Activated CD4-positive, alpha-beta memory T cell treated with anti-CD3 and anti-CD28 coated beads for 36 hours (primary cell): ENCODE measurements at regions not wholly inside any gene's neighbourhood (a gene's known extent, or its start where the extent isn't known, plus 50 kb on each side); places are given as distances from the start of the nearest gene placed in this dataset.

Experiments used
- CTCF ChIA-PET: fragments of 350-600 bp; sonication (Branson Sonifier 250); formaldehyde crosslinking; loops from one replicate; lab custom pipeline; 2021; ENCODE audit warnings: antibody characterized with exemption, inconsistent platforms; lab: Charles Lee
- POLR2A ChIA-PET: fragments of 350-600 bp; sonication (Branson Sonifier 250); formaldehyde crosslinking; loops from one replicate; lab custom pipeline; 2021; ENCODE audit warnings: antibody characterized with exemption; lab: Charles Lee
- DNase-seq: peaks from one replicate; pipeline ENCODE4 v3.0.0-alpha.2; 2020
- H3K27ac Mint-ChIP-seq: one replicate; pipeline ENCODE4 v1.8.0; 2021; ENCODE audit warnings: mixed read lengths
- H3K27me3 Mint-ChIP-seq: one replicate; pipeline ENCODE4 v1.8.0; 2021; ENCODE audit warnings: mixed read lengths
- H3K36me3 Mint-ChIP-seq: one replicate; pipeline ENCODE4 v1.8.0; 2021; ENCODE audit warnings: mixed read lengths
- H3K4me1 Mint-ChIP-seq: one replicate; pipeline ENCODE4 v1.8.0; 2021; ENCODE audit warnings: low read depth, mixed read lengths
- H3K4me3 Mint-ChIP-seq: one replicate; pipeline ENCODE4 v1.8.0; 2021; ENCODE audit warnings: mild to moderate bottlenecking, mixed read lengths
- H3K9me3 Mint-ChIP-seq: one replicate; pipeline ENCODE4 v1.8.0; 2021; ENCODE audit warnings: mixed read lengths
- intact Hi-C: fragments of 100-400 bp; cut with micrococcal nuclease; formaldehyde crosslinking; loops from one replicate; pipeline ENCODE4 v1.15.1; 2023

GRCh38 chr2:118502106-118502505, 345.3 kb downstream of the EN1 start:
- DNase-seq: no peak
- POLR2A ChIA-PET: no interaction called here
- intact Hi-C loops: no loop called here
- H3K4me3 Mint-ChIP-seq: no peak overlapping the region
- H3K36me3 Mint-ChIP-seq: no peaks in the 10 kb centered on the region
- no peaks in the 10 kb centered on the region for H3K9me3 Mint-ChIP-seq
- CTCF ChIA-PET: no interaction called here
- peaks cover 2% of the 10 kb centered on the region for H3K27me3 Mint-ChIP-seq
- H3K4me1 Mint-ChIP-seq: no peaks in the 10 kb centered on the region
- H3K27ac Mint-ChIP-seq: no peak overlapping the region

GRCh38 chr2:118498943-118499342, 348.5 kb downstream of the EN1 start:
- ChIA-PET CTCF (no interaction called here), POLR2A (no interaction called here)
- Mint-ChIP-seq H3K27me3 (no peaks in the 10 kb centered on the region), H3K4me3 (no peak overlapping the region), H3K36me3 (no peaks in the 10 kb centered on the region), H3K9me3 (no peaks in the 10 kb centered on the region), H3K27ac (no peak overlapping the region), H3K4me1 (no peaks in the 10 kb centered on the region)
- DNase-seq: no peak
- intact Hi-C loops: no loop called here

GRCh38 chr2:118496870-118497611, 350.4 kb downstream of the EN1 start:
- no peaks in the 10 kb centered on the region for H3K27me3 Mint-ChIP-seq
- no peaks in the 10 kb centered on the region for H3K36me3 Mint-ChIP-seq
- POLR2A ChIA-PET: no interaction called here
- no peaks in the 10 kb centered on the region for H3K4me1 Mint-ChIP-seq
- CTCF ChIA-PET: interaction anchor here (0.9 kb wide), 1 partner anchor 359 kb away, joined by 3 read pairs; no protein-coding TSS in a partner anchor
- DNase-seq: no peak
- H3K4me3 Mint-ChIP-seq: no peak overlapping the region
- intact Hi-C loops: no loop called here
- H3K9me3 Mint-ChIP-seq: peaks cover 4% of the 10 kb centered on the region
- H3K27ac Mint-ChIP-seq: no peak overlapping the region

GRCh38 chr2:118496467-118496866, 351.0 kb downstream of the EN1 start:
- ChIA-PET CTCF (no interaction called here), POLR2A (no interaction called here)
- Mint-ChIP-seq H3K9me3 (peaks cover 7% of the 10 kb centered on the region), H3K27me3 (no peaks in the 10 kb centered on the region), H3K4me1 (no peaks in the 10 kb centered on the region), H3K36me3 (no peaks in the 10 kb centered on the region), H3K4me3 (no peak overlapping the region), H3K27ac (no peak overlapping the region)
- intact Hi-C loops: no loop called here
- DNase-seq: no peak

- no peak for DNase-seq
- ChIA-PET POLR2A (no interaction called here), CTCF (no interaction called here)
- Mint-ChIP-seq H3K9me3 (peaks cover 7% of the 10 kb centered on the region), H3K4me3 (no peak overlapping the region), H3K4me1 (no peaks in the 10 kb centered on the region), H3K36me3 (no peaks in the 10 kb centered on the region), H3K27me3 (peaks cover under 1% of the 10 kb centered on the region), H3K27ac (no peak overlapping the region)
- intact Hi-C loops: no loop called here
Measured at GRCh38 chr2:118495290-118495689, 352.2 kb downstream of the EN1 start.

- intact Hi-C loops: loop anchor here (2.0 kb wide), 1 partner anchor 362 kb away; no protein-coding TSS in a partner anchor
- Mint-ChIP-seq H3K27me3 (peaks cover 3% of the 10 kb centered on the region), H3K4me3 (no peak overlapping the region), H3K27ac (no peak overlapping the region), H3K36me3 (no peaks in the 10 kb centered on the region), H3K4me1 (no peaks in the 10 kb centered on the region), H3K9me3 (peaks cover 7% of the 10 kb centered on the region)
- no peak for DNase-seq
- ChIA-PET CTCF (interaction anchor here (0.6 to 1.7 kb wide), 4 partner anchors 13 to 362 kb away, joined by 3 to 7 read pairs (median 3); no protein-coding TSS in a partner anchor), POLR2A (no interaction called here)
Measured at GRCh38 chr2:118493213-118493612, 354.2 kb downstream of the EN1 start.

GRCh38 chr2:118492335-118492734, 355.1 kb downstream of the EN1 start:
- DNase-seq: no peak
- POLR2A ChIA-PET: no interaction called here
- H3K36me3 Mint-ChIP-seq: no peaks in the 10 kb centered on the region
- intact Hi-C loops: loop anchor here (2.0 kb wide), 1 partner anchor 362 kb away; no protein-coding TSS in a partner anchor
- H3K27me3 Mint-ChIP-seq: peaks cover 3% of the 10 kb centered on the region
- H3K9me3 Mint-ChIP-seq: peaks cover 7% of the 10 kb centered on the region
- no peaks in the 10 kb centered on the region for H3K4me1 Mint-ChIP-seq
- H3K27ac Mint-ChIP-seq: no peak overlapping the region
- no peak overlapping the region for H3K4me3 Mint-ChIP-seq
- CTCF ChIA-PET: interaction anchor here (0.6 to 1.7 kb wide), 4 partner anchors 12 to 363 kb away, joined by 3 to 7 read pairs (median 3); no protein-coding TSS in a partner anchor

GRCh38 chr2:118490330-118490729, 357.1 kb downstream of the EN1 start:
- Mint-ChIP-seq H3K4me1 (no peaks in the 10 kb centered on the region), H3K27ac (no peak overlapping the region), H3K27me3 (peaks cover 3% of the 10 kb centered on the region), H3K4me3 (no peak overlapping the region), H3K9me3 (peaks cover 7% of the 10 kb centered on the region), H3K36me3 (no peaks in the 10 kb centered on the region)
- ChIA-PET CTCF (no interaction called here), POLR2A (no interaction called here)
- intact Hi-C loops: no loop called here
- DNase-seq: no peak

- Mint-ChIP-seq H3K4me3 (no peak overlapping the region), H3K27ac (no peak overlapping the region), H3K4me1 (no peaks in the 10 kb centered on the region), H3K27me3 (peaks cover 3% of the 10 kb centered on the region), H3K9me3 (peaks cover 7% of the 10 kb centered on the region), H3K36me3 (no peaks in the 10 kb centered on the region)
- ChIA-PET POLR2A (no interaction called here), CTCF (no interaction called here)
- intact Hi-C loops: no loop called here
- no peak for DNase-seq
Measured at GRCh38 chr2:118489712-118490299, 357.6 kb downstream of the EN1 start.

- Mint-ChIP-seq H3K27me3 (peaks cover 3% of the 10 kb centered on the region), H3K4me3 (no peak overlapping the region), H3K36me3 (no peaks in the 10 kb centered on the region), H3K4me1 (no peaks in the 10 kb centered on the region), H3K27ac (no peak overlapping the region), H3K9me3 (no peaks in the 10 kb centered on the region)
- intact Hi-C loops: no loop called here
- ChIA-PET CTCF (no interaction called here), POLR2A (no interaction called here)
- DNase-seq: no peak
Measured at GRCh38 chr2:118481299-118481698, 366.1 kb downstream of the EN1 start.

- no peak overlapping the region for H3K27ac Mint-ChIP-seq
- ChIA-PET CTCF (no interaction called here), POLR2A (no interaction called here)
- intact Hi-C loops: loop anchor here (10.0 kb wide), 1 partner anchor 254 kb away; no protein-coding TSS in a partner anchor
- H3K4me1 Mint-ChIP-seq: no peaks in the 10 kb centered on the region
- no peak overlapping the region for H3K4me3 Mint-ChIP-seq
- no peak for DNase-seq
- peaks cover 3% of the 10 kb centered on the region for H3K27me3 Mint-ChIP-seq
- no peaks in the 10 kb centered on the region for H3K36me3 Mint-ChIP-seq
- no peaks in the 10 kb centered on the region for H3K9me3 Mint-ChIP-seq
Measured at GRCh38 chr2:118479020-118479419, 368.4 kb downstream of the EN1 start.

GRCh38 chr2:118477111-118477862, 370.2 kb downstream of the EN1 start:
- Mint-ChIP-seq H3K27me3 (peaks cover 2% of the 10 kb centered on the region), H3K27ac (no peak overlapping the region), H3K4me1 (no peaks in the 10 kb centered on the region), H3K36me3 (no peaks in the 10 kb centered on the region), H3K4me3 (no peak overlapping the region), H3K9me3 (no peaks in the 10 kb centered on the region)
- DNase-seq: no peak
- POLR2A ChIA-PET: no interaction called here
- intact Hi-C loops: loop anchor here (10.0 kb wide), 1 partner anchor 252 kb away; no protein-coding TSS in a partner anchor
- CTCF ChIA-PET: no interaction called here
